ENCODE measurements at regions not wholly inside any gene's neighbourhood (a gene's known extent, or its start where the extent isn't known, plus 50 kb on each side); places are given as distances from the start of the nearest gene placed in this dataset.

GRCh38 chr6:22940581-22941290 is 371.4 kb downstream of the HDGFL1 start:
- no peaks in the 10 kb centered on the region for H3K4me1 ChIP-seq (ENCODE audit: control insufficient read depth, insufficient read depth, low read length)
- no peaks in the 10 kb centered on the region for H3K27me3 ChIP-seq (ENCODE audit: control insufficient read depth, insufficient read depth)
- DNase-seq, result no peak
- ATAC-seq, result no peak
- intact Hi-C loops (cut with DNase I), result no loop called here
- H3K27ac ChIP-seq (ENCODE audit: low read length), result no peak overlapping the region
- no peak overlapping the region for H3K4me3 ChIP-seq (ENCODE audit: low read length)
- H3K9me3 ChIP-seq (ENCODE audit: control insufficient read depth, low read length), result no peaks in the 10 kb centered on the region
- WGBS, result 74% methylated on average over 6 of the region's 6 CpGs

GRCh38 chr6:22942403-22942802 is 373.0 kb downstream of the HDGFL1 start:
- intact Hi-C loops (cut with DNase I), result no loop called here
- Histone ChIP-seq H3K27me3 (ENCODE audit: control insufficient read depth, insufficient read depth) (no peaks in the 10 kb centered on the region), H3K27ac (ENCODE audit: low read length) (no peak overlapping the region), H3K4me1 (ENCODE audit: control insufficient read depth, insufficient read depth, low read length) (no peaks in the 10 kb centered on the region), H3K4me3 (ENCODE audit: low read length) (no peak overlapping the region), H3K9me3 (ENCODE audit: control insufficient read depth, low read length) (no peaks in the 10 kb centered on the region)
- DNase-seq (no peak), ATAC-seq (no peak)
- 81% methylated on average over 2 of the region's 2 CpGs for WGBS

GRCh38 chr6:22943327-22943726 is 374.0 kb downstream of the HDGFL1 start:
- WGBS, result 87% methylated on average over 2 of the region's 2 CpGs
- no peak for ATAC-seq

DNA sequence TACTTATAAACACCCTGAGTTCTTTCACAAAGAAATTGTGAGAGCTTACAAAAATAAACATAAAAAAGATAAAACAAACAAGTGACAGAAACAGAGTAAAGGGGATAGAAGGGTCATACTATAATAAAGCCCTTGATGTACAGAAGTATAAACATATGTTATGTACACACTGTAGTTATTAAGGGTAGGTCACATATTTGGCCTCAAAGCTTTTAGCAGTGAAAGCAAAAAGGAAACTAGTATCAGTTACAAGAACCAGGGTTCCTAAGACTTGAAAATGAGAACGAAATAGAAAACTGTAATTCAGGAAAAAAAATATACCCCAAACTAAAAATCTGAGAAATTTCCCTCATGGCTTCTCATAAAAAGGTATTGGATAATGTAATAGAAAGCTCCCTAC is 380.6 kb downstream of the HDGFL1 start:
- intact Hi-C loops (cut with DNase I), result no loop called here
- ATAC-seq (no peak), DNase-seq (no peak)
- Histone ChIP-seq H3K4me1 (ENCODE audit: control insufficient read depth, insufficient read depth, low read length) (no peaks in the 10 kb centered on the region), H3K27me3 (ENCODE audit: control insufficient read depth, insufficient read depth) (no peaks in the 10 kb centered on the region), H3K4me3 (ENCODE audit: low read length) (no peak overlapping the region), H3K27ac (ENCODE audit: low read length) (no peak overlapping the region), H3K9me3 (ENCODE audit: control insufficient read depth, low read length) (no peaks in the 10 kb centered on the region)
- 86% methylated on average over 1 of the region's 1 CpG for WGBS

More at GRCh38 chr6:22943327-22943726, 374.0 kb downstream of the HDGFL1 start:
- Histone ChIP-seq H3K4me1 (ENCODE audit: control insufficient read depth, insufficient read depth, low read length) (no peaks in the 10 kb centered on the region), H3K27ac (ENCODE audit: low read length) (no peak overlapping the region), H3K9me3 (ENCODE audit: control insufficient read depth, low read length) (no peaks in the 10 kb centered on the region), H3K4me3 (ENCODE audit: low read length) (no peak overlapping the region), H3K27me3 (ENCODE audit: control insufficient read depth, insufficient read depth) (no peaks in the 10 kb centered on the region)
- DNase-seq, result no peak
- intact Hi-C loops (cut with DNase I), result no loop called here

GRCh38 chr6:22952097-22952496 is 382.7 kb downstream of the HDGFL1 start:
- ATAC-seq (no peak), DNase-seq (no peak)
- Histone ChIP-seq H3K27me3 (ENCODE audit: control insufficient read depth, insufficient read depth) (no peaks in the 10 kb centered on the region), H3K4me1 (ENCODE audit: control insufficient read depth, insufficient read depth, low read length) (peaks cover 2% of the 10 kb centered on the region), H3K4me3 (ENCODE audit: low read length) (no peak overlapping the region), H3K27ac (ENCODE audit: low read length) (no peak overlapping the region), H3K9me3 (ENCODE audit: control insufficient read depth, low read length) (no peaks in the 10 kb centered on the region)
- intact Hi-C loops (cut with DNase I), result no loop called here
- 56% methylated on average over 4 of the region's 4 CpGs for WGBS

DNA sequence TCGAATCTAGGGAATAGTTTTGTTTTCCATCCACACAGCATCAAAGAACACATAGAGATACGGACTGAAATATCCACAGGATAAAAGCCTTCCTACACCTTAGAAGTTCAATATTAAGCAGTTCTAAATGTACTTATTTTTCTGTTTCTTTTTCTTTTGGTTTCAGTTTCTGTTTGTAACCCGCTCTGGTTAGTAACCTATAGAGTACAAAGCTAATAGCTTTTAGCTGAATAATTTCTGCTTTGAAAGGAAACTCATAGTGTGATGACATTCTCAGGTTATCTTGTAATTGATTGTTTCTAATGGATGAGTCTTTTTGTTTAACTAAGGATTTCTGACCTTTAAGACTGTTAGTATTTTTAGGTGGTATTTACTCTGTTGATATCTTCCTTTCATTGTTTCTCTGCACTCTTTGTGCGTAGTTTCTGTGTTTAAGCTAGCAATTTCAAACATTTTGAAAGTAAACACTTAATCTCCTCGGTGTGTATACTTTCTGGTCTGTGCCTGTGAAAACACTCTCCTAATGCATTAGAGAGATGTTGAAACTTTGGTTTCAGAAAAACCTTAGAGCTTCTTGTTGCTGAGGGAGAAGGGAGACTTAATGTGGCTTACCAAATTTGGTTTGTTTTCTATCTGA is 385.5 kb downstream of the HDGFL1 start:
- H3K27me3 ChIP-seq (ENCODE audit: control insufficient read depth, insufficient read depth), result no peaks in the 10 kb centered on the region
- no peaks in the 10 kb centered on the region for H3K9me3 ChIP-seq (ENCODE audit: control insufficient read depth, low read length)
- no peak overlapping the region for H3K27ac ChIP-seq (ENCODE audit: low read length)
- ATAC-seq (no peak), DNase-seq (no peak)
- H3K4me1 ChIP-seq (ENCODE audit: control insufficient read depth, insufficient read depth, low read length), result peaks cover 2% of the 10 kb centered on the region
- H3K4me3 ChIP-seq (ENCODE audit: low read length), result peak overlapping the region; percentile 50
- WGBS, result 39% methylated on average over 5 of the region's 5 CpGs
- intact Hi-C loops (cut with DNase I), result no loop called here

DNA sequence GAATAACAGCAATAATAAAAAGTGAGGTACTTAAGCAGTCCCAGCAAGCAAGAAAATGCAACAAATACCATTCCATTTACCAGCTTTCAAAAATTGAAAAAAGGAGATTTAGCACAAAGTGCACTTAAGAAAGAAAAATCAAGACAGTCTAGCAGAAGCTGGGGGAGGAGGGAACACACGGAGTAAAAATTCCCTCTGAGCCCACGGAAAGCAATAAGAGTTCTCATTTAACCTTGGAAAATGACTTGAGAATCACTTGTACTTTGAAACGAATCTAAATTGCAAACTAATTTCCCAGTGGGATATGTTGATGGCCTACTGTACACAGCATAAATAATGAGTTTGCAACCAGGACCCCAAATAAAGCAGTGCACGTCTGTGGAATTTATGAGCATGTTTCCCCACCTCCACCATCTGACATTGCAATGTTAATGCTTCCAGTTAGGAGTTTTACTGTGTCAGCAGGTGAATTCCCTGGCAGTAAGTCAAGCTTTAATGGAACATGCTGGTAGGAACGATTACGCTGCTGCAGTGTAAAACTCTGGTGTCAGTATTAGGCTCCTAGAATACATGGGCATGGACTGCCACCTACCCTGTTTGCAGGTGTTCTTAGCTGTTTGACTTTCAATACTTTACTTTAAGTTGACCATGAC is 386.8 kb downstream of the HDGFL1 start:
- Histone ChIP-seq H3K9me3 (ENCODE audit: control insufficient read depth, low read length) (no peaks in the 10 kb centered on the region), H3K27me3 (ENCODE audit: control insufficient read depth, insufficient read depth) (no peaks in the 10 kb centered on the region), H3K4me3 (ENCODE audit: low read length) (no peak overlapping the region), H3K4me1 (ENCODE audit: control insufficient read depth, insufficient read depth, low read length) (peaks cover 2% of the 10 kb centered on the region), H3K27ac (ENCODE audit: low read length) (no peak overlapping the region)
- 45% methylated on average over 6 of the region's 6 CpGs for WGBS
- DNase-seq (no peak), ATAC-seq (no peak)
- intact Hi-C loops (cut with DNase I), result no loop called here

DNA sequence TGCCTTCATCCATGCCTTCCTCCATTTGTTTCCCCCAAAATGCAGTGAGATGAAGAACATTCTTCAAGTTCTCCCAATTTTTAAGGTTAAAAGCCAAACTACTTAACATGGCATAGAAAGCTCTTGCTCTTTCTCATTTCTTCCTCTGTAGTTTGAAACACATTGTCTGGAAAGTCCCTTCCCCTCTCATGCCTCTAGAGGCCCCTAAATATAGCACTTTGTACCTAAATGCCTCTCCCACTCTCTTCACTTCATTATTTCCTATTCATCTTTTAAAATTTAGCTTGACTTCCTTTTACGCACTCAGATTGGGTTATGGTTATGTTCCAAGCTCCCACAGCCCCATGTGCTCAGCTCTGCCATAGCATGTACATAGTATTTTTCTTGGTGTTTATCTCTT is 389.3 kb downstream of the HDGFL1 start:
- H3K27me3 ChIP-seq (ENCODE audit: control insufficient read depth, insufficient read depth), result no peaks in the 10 kb centered on the region
- ATAC-seq (no peak), DNase-seq (no peak)
- H3K9me3 ChIP-seq (ENCODE audit: control insufficient read depth, low read length), result no peaks in the 10 kb centered on the region
- intact Hi-C loops (cut with DNase I), result no loop called here
- H3K4me1 ChIP-seq (ENCODE audit: control insufficient read depth, insufficient read depth, low read length), result peaks cover 2% of the 10 kb centered on the region
- no peak overlapping the region for H3K4me3 ChIP-seq (ENCODE audit: low read length)
- no peak overlapping the region for H3K27ac ChIP-seq (ENCODE audit: low read length)
- 89% methylated on average over 1 of the region's 1 CpG for WGBS

- H3K27me3 ChIP-seq (ENCODE audit: control insufficient read depth, insufficient read depth), result no peaks in the 10 kb centered on the region
- no peak overlapping the region for H3K4me3 ChIP-seq (ENCODE audit: low read length)
- 81% methylated on average over 2 of the region's 2 CpGs for WGBS
- intact Hi-C loops (cut with DNase I), result no loop called here
- no peak overlapping the region for H3K27ac ChIP-seq (ENCODE audit: low read length)
- no peak for DNase-seq
- H3K9me3 ChIP-seq (ENCODE audit: control insufficient read depth, low read length), result no peaks in the 10 kb centered on the region
- no peak for ATAC-seq
- peaks cover 2% of the 10 kb centered on the region for H3K4me1 ChIP-seq (ENCODE audit: control insufficient read depth, insufficient read depth, low read length)
Observed at GRCh38 chr6:22959571-22959970, 390.2 kb downstream of the HDGFL1 start.

- no peak for DNase-seq
- Histone ChIP-seq H3K9me3 (ENCODE audit: control insufficient read depth, low read length) (no peaks in the 10 kb centered on the region), H3K27ac (ENCODE audit: low read length) (no peak overlapping the region), H3K27me3 (ENCODE audit: control insufficient read depth, insufficient read depth) (no peaks in the 10 kb centered on the region), H3K4me1 (ENCODE audit: control insufficient read depth, insufficient read depth, low read length) (no peaks in the 10 kb centered on the region), H3K4me3 (ENCODE audit: low read length) (no peak overlapping the region)
- intact Hi-C loops (cut with DNase I), result no loop called here
- ATAC-seq, result no peak
- WGBS, result 74% methylated on average over 2 of the region's 2 CpGs
Observed at GRCh38 chr6:22964334-22964733, 395.0 kb downstream of the HDGFL1 start.

DNA sequence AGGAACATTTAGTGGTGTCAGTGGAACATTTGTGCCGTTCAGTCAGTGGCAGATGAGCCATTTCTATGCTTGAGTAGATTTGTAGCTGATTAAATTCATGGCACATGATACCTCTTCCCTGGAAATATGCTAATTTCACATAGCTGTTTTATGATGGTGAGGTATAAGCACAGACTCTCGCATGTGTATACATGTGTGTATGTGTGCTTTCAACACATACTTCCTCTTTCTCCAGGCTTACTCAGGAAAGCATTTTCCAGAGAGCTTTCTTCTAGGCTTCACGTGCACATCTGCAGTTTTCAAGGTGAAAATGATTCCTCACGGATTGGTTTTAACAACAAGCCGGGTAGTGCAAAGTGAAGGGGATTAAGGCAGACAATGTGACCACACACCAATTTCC is 396.5 kb downstream of the HDGFL1 start:
- Histone ChIP-seq H3K4me3 (ENCODE audit: low read length) (no peak overlapping the region), H3K9me3 (ENCODE audit: control insufficient read depth, low read length) (no peaks in the 10 kb centered on the region), H3K27ac (ENCODE audit: low read length) (no peak overlapping the region), H3K4me1 (ENCODE audit: control insufficient read depth, insufficient read depth, low read length) (no peaks in the 10 kb centered on the region), H3K27me3 (ENCODE audit: control insufficient read depth, insufficient read depth) (no peaks in the 10 kb centered on the region)
- intact Hi-C loops (cut with DNase I), result no loop called here
- 60% methylated on average over 5 of the region's 5 CpGs for WGBS
- DNase-seq (no peak), ATAC-seq (no peak)

All from right cardiac atrium (tissue), 5 donors.